ENCODE measurements at regions not wholly inside any gene's neighbourhood (a gene's known extent, or its start where the extent isn't known, plus 50 kb on each side); places are given as distances from the start of the nearest gene placed in this dataset.

GRCh38 chr18:22283116-22283395 lies 113.7 kb downstream of the GATA6 start:
- TF ChIP-seq EZH2 (IDR thresholded peaks at IDR 0.05; ENCODE audit: low read depth) (no peak), CTCF (conservative IDR thresholded peaks at IDR 0.05) (no peak)
